Panc1 (cell line): ENCODE measurements at regions not wholly inside any gene's neighbourhood (a gene's known extent, or its start where the extent isn't known, plus 50 kb on each side); places are given as distances from the start of the nearest gene placed in this dataset.

Experiments
- CTCF ChIP-seq: fragments of 450-650 bp; IDR thresholded peaks from 2 replicates; pipeline ENCODE4 v1.5.1; 2017; ENCODE audit warnings: mild to moderate bottlenecking
- REST ChIP-seq, 2 experiments: IDR thresholded peaks; 2 replicates each; pipeline ENCODE4 v1.6.1; 2011 to 2012; ENCODE audit warnings: low read depth in 2 of 2, control low read depth in 1 of 2, low read length in 1 of 2, mild to moderate bottlenecking in 1 of 2, moderate library complexity in 1 of 2; ENCODE audit not compliant: insufficient read depth in 1 of 2

GRCh38 chr12:41893491-41893890, 251.2 kb downstream of the GXYLT1 start:
- TF ChIP-seq CTCF (no peak), REST (IDR thresholded peaks at IDR 0.05; ENCODE audit: insufficient read depth in 1 of 2, low read depth in 2 of 2, low read length in 1 of 2) (no peak)
